Upper lobe of right lung (tissue), 1 donor: ENCODE measurements at regions not wholly inside any gene's neighbourhood (a gene's known extent, or its start where the extent isn't known, plus 50 kb on each side); places are given as distances from the start of the nearest gene placed in this dataset.

Source experiments
- ATAC-seq: fragments of 200-7000 bp; cut with Tn5 transposase; one replicate; pipeline ENCODE4 v1.9.1; 2020; ENCODE audit warnings: mild to moderate bottlenecking, moderate library complexity
- DNase-seq: peaks from one replicate; pipeline ENCODE4 v3.0.0-alpha.2; 2020
- H3K27ac ChIP-seq: fragments of 200-600 bp; one replicate; pipeline ENCODE4 v1.8.0; 2022
- H3K27me3 ChIP-seq: fragments of 200-600 bp; one replicate; pipeline ENCODE4 v1.8.0; 2022; ENCODE audit warnings: mild to moderate bottlenecking
- H3K36me3 ChIP-seq: fragments of 200-600 bp; one replicate; pipeline ENCODE4 v1.8.0; 2022
- H3K4me1 ChIP-seq: fragments of 200-600 bp; one replicate; pipeline ENCODE4 v1.8.0; 2022
- H3K4me3 ChIP-seq: fragments of 200-600 bp; one replicate; pipeline ENCODE4 v1.8.0; 2022; ENCODE audit warnings: mild to moderate bottlenecking
- H3K9me3 ChIP-seq: fragments of 200-600 bp; one replicate; pipeline ENCODE4 v1.8.0; 2022
- intact Hi-C: fragments of 100-400 bp; cut with DNase I; formaldehyde crosslinking; loops from one replicate; pipeline ENCODE4 v1.11.0; 2022
- TF ChIP-seq, protein P1 (sequence below): fragments of 200-600 bp; IDR thresholded peaks from one replicate; pipeline ENCODE4 v1.8.0; 2022; ENCODE audit warnings: antibody characterized with exemption
- donor health status: DM: no; HTN: yes; CAD: no; lungs with severe emphysema.

DNA sequence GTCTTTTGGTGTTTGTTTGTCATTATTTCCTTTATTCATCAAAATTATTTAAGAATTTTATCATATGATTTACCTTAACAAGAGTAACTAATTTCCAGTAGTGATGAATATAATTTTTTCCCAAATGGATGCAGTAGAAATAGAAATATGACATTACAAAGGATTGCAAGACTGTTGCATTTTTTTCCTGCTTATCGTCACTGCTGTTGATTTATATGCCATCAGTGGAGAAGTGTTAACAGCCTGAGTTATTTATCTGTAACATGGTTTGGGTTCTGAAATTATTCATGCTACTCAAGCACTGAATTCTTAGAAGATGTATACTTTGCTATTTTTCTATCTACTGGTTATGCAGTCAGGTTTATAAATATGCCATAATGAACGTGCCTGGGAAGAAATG is 68.6 kb downstream of the TMEM100 start:
- Histone ChIP-seq H3K9me3 (no peaks in the 10 kb centered on the region), H3K27me3 (no peaks in the 10 kb centered on the region), H3K4me3 (no peak overlapping the region), H3K27ac (no peak overlapping the region), H3K4me1 (no peaks in the 10 kb centered on the region), H3K36me3 (no peaks in the 10 kb centered on the region)
- ATAC-seq (no peak), DNase-seq (no peak)
- TF ChIP-seq, protein P1, sequence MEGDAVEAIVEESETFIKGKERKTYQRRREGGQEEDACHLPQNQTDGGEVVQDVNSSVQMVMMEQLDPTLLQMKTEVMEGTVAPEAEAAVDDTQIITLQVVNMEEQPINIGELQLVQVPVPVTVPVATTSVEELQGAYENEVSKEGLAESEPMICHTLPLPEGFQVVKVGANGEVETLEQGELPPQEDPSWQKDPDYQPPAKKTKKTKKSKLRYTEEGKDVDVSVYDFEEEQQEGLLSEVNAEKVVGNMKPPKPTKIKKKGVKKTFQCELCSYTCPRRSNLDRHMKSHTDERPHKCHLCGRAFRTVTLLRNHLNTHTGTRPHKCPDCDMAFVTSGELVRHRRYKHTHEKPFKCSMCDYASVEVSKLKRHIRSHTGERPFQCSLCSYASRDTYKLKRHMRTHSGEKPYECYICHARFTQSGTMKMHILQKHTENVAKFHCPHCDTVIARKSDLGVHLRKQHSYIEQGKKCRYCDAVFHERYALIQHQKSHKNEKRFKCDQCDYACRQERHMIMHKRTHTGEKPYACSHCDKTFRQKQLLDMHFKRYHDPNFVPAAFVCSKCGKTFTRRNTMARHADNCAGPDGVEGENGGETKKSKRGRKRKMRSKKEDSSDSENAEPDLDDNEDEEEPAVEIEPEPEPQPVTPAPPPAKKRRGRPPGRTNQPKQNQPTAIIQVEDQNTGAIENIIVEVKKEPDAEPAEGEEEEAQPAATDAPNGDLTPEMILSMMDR = no peak
- intact Hi-C loops = no loop called here

DNA sequence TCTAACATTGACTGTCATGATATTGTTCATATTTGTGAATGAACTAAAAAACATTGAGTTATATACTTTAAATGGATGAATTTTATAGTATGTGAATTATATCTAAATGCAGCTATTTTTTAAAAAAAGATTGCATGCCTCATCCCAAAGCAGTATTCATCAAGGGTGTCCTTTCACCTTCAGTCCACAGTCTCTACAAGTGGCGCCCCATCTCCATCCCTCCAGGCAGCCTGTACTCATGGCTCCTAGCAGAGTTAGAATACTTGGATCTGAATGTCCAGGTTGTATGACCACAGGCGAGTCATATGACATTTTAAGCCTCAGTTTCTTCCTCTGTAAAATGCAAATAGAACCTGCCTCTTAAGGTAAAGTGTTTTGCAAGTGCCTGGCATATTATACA is 69.8 kb downstream of the TMEM100 start:
- Histone ChIP-seq H3K36me3 (no peaks in the 10 kb centered on the region), H3K4me3 (no peak overlapping the region), H3K27ac (no peak overlapping the region), H3K9me3 (no peaks in the 10 kb centered on the region), H3K27me3 (no peaks in the 10 kb centered on the region), H3K4me1 (no peaks in the 10 kb centered on the region)
- DNase-seq (no peak), ATAC-seq (no peak)
- TF ChIP-seq, protein P1 = no peak
- intact Hi-C loops = no loop called here

DNA sequence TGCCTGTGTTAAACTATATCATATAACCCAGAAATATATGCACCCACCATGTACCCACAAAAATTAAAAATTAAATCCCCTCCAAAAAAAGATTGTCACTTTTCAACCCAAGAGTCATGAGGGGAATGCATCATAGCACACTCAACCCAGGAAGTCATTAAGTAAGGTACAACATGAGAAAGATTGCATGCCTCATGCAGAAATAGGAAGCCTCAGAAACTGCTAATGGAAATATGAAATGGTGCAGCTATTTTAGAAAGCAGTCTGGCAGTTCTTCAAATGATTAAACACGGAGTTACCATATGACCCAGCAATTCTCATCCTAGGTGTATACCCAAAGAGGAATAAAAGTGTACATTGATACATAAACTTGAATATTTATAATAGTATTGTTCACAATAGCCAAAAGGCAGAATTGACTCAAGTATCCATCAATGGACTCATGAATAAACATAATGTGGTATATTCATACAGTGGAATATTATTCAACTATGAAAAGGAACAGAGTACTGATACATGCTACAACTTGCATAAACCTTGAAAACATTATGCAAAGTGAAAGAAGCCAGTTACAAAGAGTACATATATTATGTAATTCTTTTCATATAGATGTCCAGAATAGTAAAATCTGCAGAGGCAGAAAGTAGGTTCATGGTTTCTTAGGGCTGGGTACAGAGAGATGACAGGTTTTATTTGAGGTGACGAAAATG is 70.4 kb downstream of the TMEM100 start:
- no peaks in the 10 kb centered on the region for H3K27me3 ChIP-seq
- DNase-seq (no peak), ATAC-seq (no peak)
- intact Hi-C loops = no loop called here
- H3K36me3 ChIP-seq = no peaks in the 10 kb centered on the region
- no peaks in the 10 kb centered on the region for H3K4me1 ChIP-seq
- no peaks in the 10 kb centered on the region for H3K9me3 ChIP-seq
- no peak overlapping the region for H3K27ac ChIP-seq
- no peak overlapping the region for H3K4me3 ChIP-seq
- TF ChIP-seq, protein P1 = no peak

DNA sequence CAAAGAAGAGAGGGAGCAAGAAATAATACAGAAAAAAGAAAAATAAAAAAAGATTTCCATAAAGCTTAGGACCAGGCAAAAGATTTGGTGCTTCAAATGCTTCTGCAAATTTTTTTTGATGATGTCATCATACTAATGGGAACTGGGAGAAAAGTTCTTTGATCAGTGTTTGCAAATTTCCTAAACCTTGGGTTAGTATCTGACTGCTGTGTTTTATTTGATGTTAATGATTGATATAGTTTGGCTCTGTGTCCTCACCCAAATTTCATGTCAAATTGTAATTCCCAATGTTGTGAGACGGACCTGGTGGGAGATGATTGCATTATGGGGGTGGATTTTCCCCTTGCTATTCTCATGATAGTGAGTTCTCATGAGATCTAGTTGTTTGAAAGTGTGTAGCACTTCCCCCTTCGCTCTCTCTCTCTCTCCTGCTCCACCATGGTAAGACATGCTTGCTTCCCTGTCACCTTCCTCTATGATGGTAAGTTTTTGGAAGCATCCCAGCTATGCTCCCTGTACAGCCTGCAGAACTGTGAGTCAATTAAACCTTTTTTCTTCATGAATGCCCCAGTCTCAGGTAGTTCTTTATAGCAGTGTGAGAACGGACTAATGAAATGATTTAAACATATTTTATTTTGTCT is 72.6 kb downstream of the TMEM100 start:
- Histone ChIP-seq H3K4me3 (no peak overlapping the region), H3K36me3 (no peaks in the 10 kb centered on the region), H3K9me3 (no peaks in the 10 kb centered on the region), H3K27me3 (no peaks in the 10 kb centered on the region), H3K4me1 (no peaks in the 10 kb centered on the region), H3K27ac (no peak overlapping the region)
- TF ChIP-seq, protein P1 = no peak
- DNase-seq = no peak
- no peak for ATAC-seq
- intact Hi-C loops = no loop called here

DNA sequence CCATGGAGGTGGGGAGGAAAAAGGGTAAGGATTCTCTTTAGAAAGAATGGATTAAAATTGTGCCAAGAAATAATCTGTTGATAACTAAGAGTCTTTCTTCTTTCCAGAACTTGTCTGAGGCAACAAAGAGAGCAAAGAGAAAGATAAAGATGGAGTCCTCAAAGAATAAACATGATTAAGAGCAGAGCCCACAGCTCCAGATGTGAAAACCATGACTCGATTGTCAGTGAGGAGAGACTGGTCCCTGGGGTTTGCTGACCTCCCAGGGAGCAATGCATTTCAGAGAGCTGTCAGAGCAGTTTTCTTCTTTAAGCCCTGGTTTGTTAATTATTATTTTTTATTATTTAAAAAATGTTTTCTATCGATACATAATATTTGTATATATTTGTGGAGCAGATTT is 74.6 kb downstream of the TMEM100 start:
- Histone ChIP-seq H3K4me1 (no peaks in the 10 kb centered on the region), H3K36me3 (no peaks in the 10 kb centered on the region), H3K4me3 (no peak overlapping the region), H3K27ac (no peak overlapping the region), H3K27me3 (no peaks in the 10 kb centered on the region), H3K9me3 (no peaks in the 10 kb centered on the region)
- intact Hi-C loops = no loop called here
- ATAC-seq = no peak
- DNase-seq = no peak
- TF ChIP-seq, protein P1 = no peak
